Peyer's patch (tissue), 4 donors: ENCODE measurements at regions not wholly inside any gene's neighbourhood (a gene's known extent, or its start where the extent isn't known, plus 50 kb on each side); places are given as distances from the start of the nearest gene placed in this dataset.

ENCODE experiments used
- CTCF ChIP-seq, 6 experiments: fragments of 450-650 bp in 4 of 6; fragments of 200-600 bp in 2 of 6; sonication (generic) in 1 of 6; IDR thresholded peaks; one replicate each; pipeline ENCODE4 v1.5.1; 2017 to 2019; ENCODE audit warnings: antibody characterized with exemption in 6 of 6, mild to moderate bottlenecking in 3 of 6, moderate library complexity in 1 of 6
- POLR2A ChIP-seq, 2 donors: fragments of 450-650 bp; IDR thresholded peaks; one replicate each; pipeline ENCODE4 v1.5.1; 2017; ENCODE audit warnings: antibody characterized with exemption in 2 of 2, mild to moderate bottlenecking in 2 of 2, moderate library complexity in 2 of 2

GRCh38 chr15:66651198-66651597 lies 50.8 kb upstream of the SMAD6 start:
- no peak for TF ChIP-seq CTCF (IDR thresholded peaks at IDR 0.05)
- TF ChIP-seq POLR2A (IDR thresholded peaks at IDR 0.05) = no peak
